Fibroblast of the aortic adventitia (primary cell): ENCODE measurements at regions not wholly inside any gene's neighbourhood (a gene's known extent, or its start where the extent isn't known, plus 50 kb on each side); places are given as distances from the start of the nearest gene placed in this dataset.
"Not testable (repeated sequence)": the region's sequence is repeated elsewhere in the genome, so short reads cannot be mapped to it uniquely, and the experiment has no call there.

Experiments used
- DNase-seq: peaks from one replicate; pipeline ENCODE4 v3.0.0-alpha.2; 2010; ENCODE audit warnings: low read depth
- H3K4me3 ChIP-seq: 2 replicates; pipeline ENCODE4 v1.5.1; 2011; ENCODE audit warnings: low read depth, mild to moderate bottlenecking, control low read depth, low read length, moderate library complexity
- CTCF ChIP-seq: IDR thresholded peaks from 2 replicates; pipeline ENCODE4 v1.5.1; 2011; ENCODE audit warnings: mild to moderate bottlenecking, low read length, control low read depth, inconsistent platforms; ENCODE audit not compliant: insufficient read depth

- not testable (repeated sequence) for H3K4me3 ChIP-seq, DNase-seq
Observed at GRCh38 chr1:143803095-143803494, 168.7 kb downstream of the FAM72C start.

- DNase-seq, H3K4me3 ChIP-seq: not testable (repeated sequence)
Observed at GRCh38 chr1:143799568-143800187, 172.1 kb downstream of the FAM72C start.

GRCh38 chr1:143796369-143796768, 175.4 kb downstream of the FAM72C start:
- H3K4me3 ChIP-seq, DNase-seq: not testable (repeated sequence)

- not testable (repeated sequence) for H3K4me3 ChIP-seq, DNase-seq
Observed at GRCh38 chr1:143792047-143792937, 179.5 kb downstream of the FAM72C start.

- not testable (repeated sequence) for DNase-seq, H3K4me3 ChIP-seq
Observed at GRCh38 chr1:143786381-143786780, 185.4 kb downstream of the FAM72C start.

- not testable (repeated sequence) for H3K4me3 ChIP-seq, DNase-seq
Observed at GRCh38 chr1:143785883-143786282, 185.9 kb downstream of the FAM72C start.

GRCh38 chr1:143784239-143784882, 187.4 kb downstream of the FAM72C start:
- H3K4me3 ChIP-seq, DNase-seq: not testable (repeated sequence)

GRCh38 chr1:143778178-143778577, 193.6 kb downstream of the FAM72C start:
- not testable (repeated sequence) for H3K4me3 ChIP-seq, DNase-seq

- not testable (repeated sequence) for H3K4me3 ChIP-seq, DNase-seq
Observed at GRCh38 chr1:143764831-143765230, 207.0 kb downstream of the FAM72C start.

GRCh38 chr1:143760366-143760765, 211.4 kb downstream of the FAM72C start:
- DNase-seq, H3K4me3 ChIP-seq: not testable (repeated sequence)

- H3K4me3 ChIP-seq, DNase-seq: not testable (repeated sequence)
Observed at GRCh38 chr1:143755961-143756360, 215.8 kb downstream of the FAM72C start.

- TF ChIP-seq CTCF: no peak
- DNase-seq: no peak
- H3K4me3 ChIP-seq: no peak overlapping the region
Observed at GRCh38 chr1:143748906-143749305, 222.9 kb downstream of the FAM72C start.

- H3K4me3 ChIP-seq: no peak overlapping the region
- DNase-seq: no peak
- no peak for TF ChIP-seq CTCF
Observed at GRCh38 chr1:143736562-143736961, 235.2 kb downstream of the FAM72C start.
